Neural progenitor cell (in vitro differentiated cells): ENCODE measurements at regions not wholly inside any gene's neighbourhood (a gene's known extent, or its start where the extent isn't known, plus 50 kb on each side); places are given as distances from the start of the nearest gene placed in this dataset.

Experiments
- DNase-seq: peaks from one replicate; pipeline ENCODE4 v3.0.0-alpha.2; 2016; ENCODE audit warnings: low spot score
- H2AFZ ChIP-seq: fragments of 200-600 bp; sonication (generic); replicated peaks from 2 replicates; pipeline ENCODE4 v1.6.1; 2016; ENCODE audit warnings: antibody characterized with exemption
- H3F3A ChIP-seq: fragments of 200-600 bp; sonication (generic); 2 replicates; pipeline ENCODE4 v1.6.1; 2016; ENCODE audit warnings: antibody characterized with exemption, low read depth
- H3K27ac ChIP-seq: fragments of 200-600 bp; sonication (generic); 2 replicates; pipeline ENCODE4 v1.5.1; 2016; ENCODE audit warnings: mild to moderate bottlenecking
- H3K27me3 ChIP-seq: fragments of 200-600 bp; sonication (generic); 2 replicates; pipeline ENCODE4 v1.6.1; 2016; ENCODE audit warnings: mild to moderate bottlenecking, moderate library complexity
- H3K36me3 ChIP-seq: fragments of 200-600 bp; sonication (generic); 2 replicates; pipeline ENCODE4 v1.5.1; 2016
- H3K4me1 ChIP-seq: fragments of 200-600 bp; sonication (generic); 2 replicates; pipeline ENCODE4 v1.6.1; 2016; ENCODE audit warnings: mixed run types
- H3K4me2 ChIP-seq: fragments of 200-600 bp; sonication (generic); 2 replicates; pipeline ENCODE4 v1.6.1; 2016
- H3K4me3 ChIP-seq: fragments of 200-600 bp; sonication (generic); 2 replicates; pipeline ENCODE4 v1.5.1; 2016
- H3K79me2 ChIP-seq: fragments of 200-600 bp; sonication (generic); 2 replicates; pipeline ENCODE4 v1.6.1; 2016; ENCODE audit warnings: low read depth
- H3K9ac ChIP-seq: fragments of 200-600 bp; sonication (generic); 2 replicates; pipeline ENCODE4 v1.6.1; 2016
- H3K9me3 ChIP-seq: fragments of 200-600 bp; sonication (generic); 2 replicates; pipeline ENCODE4 v1.5.1; 2016; ENCODE audit warnings: low read depth
- H4K20me1 ChIP-seq: fragments of 200-600 bp; sonication (generic); 2 replicates; pipeline ENCODE4 v1.6.1; 2016; ENCODE audit warnings: low read depth
- H3K27ac Mint-ChIP-seq: 3 replicates; pipeline ENCODE4 v1.8.0; 2021; ENCODE audit warnings: mixed read lengths
- H3K27me3 Mint-ChIP-seq: 2 replicates; pipeline ENCODE4 v1.8.0; 2022; ENCODE audit warnings: low read depth, mild to moderate bottlenecking, inconsistent platforms, moderate library complexity, mixed read lengths; ENCODE audit not compliant: insufficient read depth
- H3K36me3 Mint-ChIP-seq: 3 replicates; pipeline ENCODE4 v1.8.0; 2021; ENCODE audit warnings: mixed read lengths
- H3K4me1 Mint-ChIP-seq: 3 replicates; pipeline ENCODE4 v1.8.0; 2021; ENCODE audit warnings: mixed read lengths
- H3K4me3 Mint-ChIP-seq: 3 replicates; pipeline ENCODE4 v1.8.0; 2021; ENCODE audit warnings: mild to moderate bottlenecking, moderate library complexity, mixed read lengths
- H3K9me3 Mint-ChIP-seq: 3 replicates; pipeline ENCODE4 v1.8.0; 2020; ENCODE audit warnings: mixed read lengths
- CTCF ChIP-seq: fragments of 200-600 bp; sonication (generic); IDR thresholded peaks from 2 replicates; pipeline ENCODE4 v1.5.1; 2017; ENCODE audit warnings: antibody characterized with exemption, mild to moderate bottlenecking
- EZH2 ChIP-seq: fragments of 200-600 bp; sonication (generic); IDR thresholded peaks from 2 replicates; pipeline ENCODE4 v1.6.1; 2017; ENCODE audit warnings: antibody characterized with exemption, mild to moderate bottlenecking, moderate library complexity
- EZH2phosphoT487 ChIP-seq: fragments of 200-600 bp; sonication (generic); IDR thresholded peaks from 2 replicates; pipeline ENCODE4 v1.6.1; 2017; ENCODE audit warnings: antibody characterized with exemption

GRCh38 chr1:4062041-4062440 is 162.0 kb upstream of the C1orf174 start:
- Histone ChIP-seq H3K9ac (no peak overlapping the region), H3K27me3 (no peaks in the 10 kb centered on the region), H3K27ac (no peak overlapping the region), H4K20me1 (no peaks in the 10 kb centered on the region), H3K4me3 (no peak overlapping the region), H3K9me3 (no peaks in the 10 kb centered on the region), H3K79me2 (no peaks in the 10 kb centered on the region), H3K4me2 (no peak overlapping the region), H3K4me1 (no peaks in the 10 kb centered on the region), H3F3A (peaks cover 25% of the 10 kb centered on the region), H3K36me3 (no peaks in the 10 kb centered on the region), H2AFZ (no peak overlapping the region)
- H3K9me3 Mint-ChIP-seq: no peaks in the 10 kb centered on the region
- H3K4me1 Mint-ChIP-seq: no peaks in the 10 kb centered on the region
- no peaks in the 10 kb centered on the region for H3K36me3 Mint-ChIP-seq
- no peak overlapping the region for H3K4me3 Mint-ChIP-seq
- no peak for TF ChIP-seq EZH2phosphoT487
- no peak for TF ChIP-seq CTCF
- no peak for TF ChIP-seq EZH2
- H3K27me3 Mint-ChIP-seq: no peaks in the 10 kb centered on the region
- no peak overlapping the region for H3K27ac Mint-ChIP-seq
- no peak for DNase-seq

- no peak overlapping the region for H3K4me3 Mint-ChIP-seq
- no peaks in the 10 kb centered on the region for H3K36me3 ChIP-seq
- H3F3A ChIP-seq: peaks cover 28% of the 10 kb centered on the region
These were observed 162.5 kb upstream of the C1orf174 start for GRCh38 chr1:4062560-4062959.

GRCh38 chr1:4062992-4063391 is 162.9 kb upstream of the C1orf174 start:
- no peaks in the 10 kb centered on the region for H3K4me1 Mint-ChIP-seq
- Histone ChIP-seq H4K20me1 (no peaks in the 10 kb centered on the region), H3K4me2 (no peak overlapping the region), H3K27me3 (no peaks in the 10 kb centered on the region), H3K9ac (no peak overlapping the region), H3K9me3 (no peaks in the 10 kb centered on the region), H3K27ac (no peak overlapping the region), H3K36me3 (no peaks in the 10 kb centered on the region), H3F3A (peaks cover 28% of the 10 kb centered on the region), H3K4me3 (no peak overlapping the region), H3K79me2 (no peaks in the 10 kb centered on the region), H3K4me1 (no peaks in the 10 kb centered on the region), H2AFZ (no peak overlapping the region)
- H3K9me3 Mint-ChIP-seq: no peaks in the 10 kb centered on the region
- H3K4me3 Mint-ChIP-seq: no peak overlapping the region
- H3K27ac Mint-ChIP-seq: no peak overlapping the region
- H3K36me3 Mint-ChIP-seq: no peaks in the 10 kb centered on the region
- H3K27me3 Mint-ChIP-seq: no peaks in the 10 kb centered on the region
- no peak for DNase-seq
- TF ChIP-seq EZH2 (no peak), CTCF (no peak)

More at GRCh38 chr1:4062560-4062959, 162.5 kb upstream of the C1orf174 start:
- TF ChIP-seq EZH2phosphoT487 (no peak), CTCF (no peak), EZH2 (no peak)
- no peaks in the 10 kb centered on the region for H3K9me3 ChIP-seq
- H2AFZ ChIP-seq: no peak overlapping the region
- H3K27me3 ChIP-seq: no peaks in the 10 kb centered on the region
- H3K9ac ChIP-seq: no peak overlapping the region
- no peaks in the 10 kb centered on the region for H3K79me2 ChIP-seq
- Mint-ChIP-seq H3K27me3 (no peaks in the 10 kb centered on the region), H3K9me3 (no peaks in the 10 kb centered on the region), H3K4me1 (no peaks in the 10 kb centered on the region), H3K36me3 (no peaks in the 10 kb centered on the region), H3K27ac (no peak overlapping the region)
- no peak overlapping the region for H3K4me3 ChIP-seq
- DNase-seq: no peak
- H3K27ac ChIP-seq: no peak overlapping the region
- H3K4me2 ChIP-seq: no peak overlapping the region
- H3K4me1 ChIP-seq: no peaks in the 10 kb centered on the region
- H4K20me1 ChIP-seq: no peaks in the 10 kb centered on the region

- Mint-ChIP-seq H3K4me3 (no peak overlapping the region), H3K27ac (no peak overlapping the region), H3K4me1 (no peaks in the 10 kb centered on the region), H3K9me3 (no peaks in the 10 kb centered on the region), H3K27me3 (no peaks in the 10 kb centered on the region), H3K36me3 (no peaks in the 10 kb centered on the region)
- TF ChIP-seq EZH2phosphoT487 (no peak), EZH2 (no peak), CTCF (no peak)
- no peaks in the 10 kb centered on the region for H3K9me3 ChIP-seq
- no peak overlapping the region for H3K9ac ChIP-seq
- DNase-seq: no peak
- peaks cover 28% of the 10 kb centered on the region for H3F3A ChIP-seq
- H3K27ac ChIP-seq: no peak overlapping the region
- no peak overlapping the region for H3K4me3 ChIP-seq
- H3K4me1 ChIP-seq: no peaks in the 10 kb centered on the region
- no peaks in the 10 kb centered on the region for H3K36me3 ChIP-seq
- H4K20me1 ChIP-seq: no peaks in the 10 kb centered on the region
- no peak overlapping the region for H2AFZ ChIP-seq
- H3K27me3 ChIP-seq: no peaks in the 10 kb centered on the region
- H3K4me2 ChIP-seq: no peak overlapping the region
- H3K79me2 ChIP-seq: no peaks in the 10 kb centered on the region
These were observed 163.4 kb upstream of the C1orf174 start for GRCh38 chr1:4063516-4063915.
